OCI-LY7 (cell line): ENCODE measurements at regions not wholly inside any gene's neighbourhood (a gene's known extent, or its start where the extent isn't known, plus 50 kb on each side); places are given as distances from the start of the nearest gene placed in this dataset.

Experiments used
- EZH2phosphoT487 ChIP-seq: fragments of 200-600 bp; sonication (generic); IDR thresholded peaks from 2 replicates; pipeline ENCODE4 v1.6.1; 2018; ENCODE audit warnings: low read depth, borderline replicate concordance, mild to moderate bottlenecking, mixed run types, antibody characterized with exemption, low read length, moderate library complexity, mixed read lengths
- TF ChIP-seq, protein P1 (sequence below): fragments of 200-600 bp; sonication (generic); conservative IDR thresholded peaks from 2 replicates; pipeline ENCODE4 v1.5.1; 2014; ENCODE audit warnings: mild to moderate bottlenecking, antibody characterized with exemption, low read length, moderate library complexity, mixed read lengths

DNA sequence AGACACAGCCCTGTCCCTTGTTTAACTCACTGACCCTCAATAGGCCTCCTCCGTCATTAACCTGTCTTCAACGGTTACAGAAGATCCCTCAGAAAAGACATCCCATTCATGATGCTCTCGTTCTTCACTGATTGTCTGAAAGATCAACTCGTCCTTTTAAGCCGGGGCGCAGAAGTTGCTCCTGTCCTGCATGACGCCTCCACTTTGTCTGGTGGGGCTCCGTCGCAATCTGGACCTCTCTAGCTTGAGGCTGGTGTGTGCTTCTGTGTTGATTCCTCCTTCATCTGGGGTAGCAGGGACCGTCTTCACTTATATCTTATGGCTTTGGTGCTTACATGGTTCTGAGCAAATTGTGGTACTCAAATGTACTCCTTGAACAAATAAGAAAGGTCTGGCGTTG is 766.0 kb upstream of the PCDH9 start:
- TF ChIP-seq, protein P1, sequence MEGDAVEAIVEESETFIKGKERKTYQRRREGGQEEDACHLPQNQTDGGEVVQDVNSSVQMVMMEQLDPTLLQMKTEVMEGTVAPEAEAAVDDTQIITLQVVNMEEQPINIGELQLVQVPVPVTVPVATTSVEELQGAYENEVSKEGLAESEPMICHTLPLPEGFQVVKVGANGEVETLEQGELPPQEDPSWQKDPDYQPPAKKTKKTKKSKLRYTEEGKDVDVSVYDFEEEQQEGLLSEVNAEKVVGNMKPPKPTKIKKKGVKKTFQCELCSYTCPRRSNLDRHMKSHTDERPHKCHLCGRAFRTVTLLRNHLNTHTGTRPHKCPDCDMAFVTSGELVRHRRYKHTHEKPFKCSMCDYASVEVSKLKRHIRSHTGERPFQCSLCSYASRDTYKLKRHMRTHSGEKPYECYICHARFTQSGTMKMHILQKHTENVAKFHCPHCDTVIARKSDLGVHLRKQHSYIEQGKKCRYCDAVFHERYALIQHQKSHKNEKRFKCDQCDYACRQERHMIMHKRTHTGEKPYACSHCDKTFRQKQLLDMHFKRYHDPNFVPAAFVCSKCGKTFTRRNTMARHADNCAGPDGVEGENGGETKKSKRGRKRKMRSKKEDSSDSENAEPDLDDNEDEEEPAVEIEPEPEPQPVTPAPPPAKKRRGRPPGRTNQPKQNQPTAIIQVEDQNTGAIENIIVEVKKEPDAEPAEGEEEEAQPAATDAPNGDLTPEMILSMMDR: no peak
- no peak for TF ChIP-seq EZH2phosphoT487
